ENCODE measurements at regions not wholly inside any gene's neighbourhood (a gene's known extent, or its start where the extent isn't known, plus 50 kb on each side); places are given as distances from the start of the nearest gene placed in this dataset.

DNA sequence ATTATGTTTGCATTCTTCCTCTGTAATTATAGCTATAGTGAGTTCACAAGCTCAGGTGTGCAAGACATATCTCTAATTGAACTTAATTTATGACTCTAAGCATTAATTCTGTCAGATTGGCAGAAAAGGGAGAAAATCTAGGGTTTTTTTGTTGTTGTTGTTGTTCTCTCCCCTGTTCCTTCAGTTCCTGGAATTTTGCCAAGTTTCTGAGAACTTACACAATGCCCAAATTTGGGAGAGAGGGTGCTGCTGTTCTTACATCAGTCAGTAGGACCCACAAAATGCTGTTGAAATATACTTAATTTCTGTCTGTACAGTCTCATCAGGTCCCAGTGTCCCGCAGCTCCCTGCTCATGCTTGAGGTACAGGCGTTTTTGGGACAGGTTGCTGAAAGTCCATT lies 221.8 kb upstream of the RBMS1 start:
- H3K27ac ChIP-seq (ENCODE audit: low read depth in 1 of 2, low read length in 1 of 2), result no peak overlapping the region
- no peak overlapping the region for H3K9ac ChIP-seq (ENCODE audit: insufficient read depth in 1 of 2, low read length in 2 of 2)
- TF ChIP-seq, protein P1, sequence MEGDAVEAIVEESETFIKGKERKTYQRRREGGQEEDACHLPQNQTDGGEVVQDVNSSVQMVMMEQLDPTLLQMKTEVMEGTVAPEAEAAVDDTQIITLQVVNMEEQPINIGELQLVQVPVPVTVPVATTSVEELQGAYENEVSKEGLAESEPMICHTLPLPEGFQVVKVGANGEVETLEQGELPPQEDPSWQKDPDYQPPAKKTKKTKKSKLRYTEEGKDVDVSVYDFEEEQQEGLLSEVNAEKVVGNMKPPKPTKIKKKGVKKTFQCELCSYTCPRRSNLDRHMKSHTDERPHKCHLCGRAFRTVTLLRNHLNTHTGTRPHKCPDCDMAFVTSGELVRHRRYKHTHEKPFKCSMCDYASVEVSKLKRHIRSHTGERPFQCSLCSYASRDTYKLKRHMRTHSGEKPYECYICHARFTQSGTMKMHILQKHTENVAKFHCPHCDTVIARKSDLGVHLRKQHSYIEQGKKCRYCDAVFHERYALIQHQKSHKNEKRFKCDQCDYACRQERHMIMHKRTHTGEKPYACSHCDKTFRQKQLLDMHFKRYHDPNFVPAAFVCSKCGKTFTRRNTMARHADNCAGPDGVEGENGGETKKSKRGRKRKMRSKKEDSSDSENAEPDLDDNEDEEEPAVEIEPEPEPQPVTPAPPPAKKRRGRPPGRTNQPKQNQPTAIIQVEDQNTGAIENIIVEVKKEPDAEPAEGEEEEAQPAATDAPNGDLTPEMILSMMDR (IDR thresholded peaks at IDR 0.05; ENCODE audit: control extremely low read depth, extremely low read depth), result no peak
- peaks cover 0 to 3% (median 0%) of the 10 kb centered on the region in 4 donors for H3K36me3 ChIP-seq (ENCODE audit: control insufficient read depth in 4 of 4, insufficient read depth in 4 of 4, low read length in 4 of 4)
- H3K4me3 ChIP-seq, result no peak overlapping the region
- ATAC-seq (ENCODE audit: insufficient read depth, low FRiP score), result no peak
- WGBS, 2 donors, result 94 to 98% methylated on average over 2 of the region's 2 CpGs
- H3K4me1 ChIP-seq (ENCODE audit: control insufficient read depth in 5 of 5, insufficient read depth in 5 of 5, low read length in 5 of 5), result peaks cover 0 to 3% (median 0%) of the 10 kb centered on the region in 5 donors
- peak in 2 of 3 donors; percentile 45 to 56 for DNase-seq
- H3K27me3 ChIP-seq (ENCODE audit: control insufficient read depth in 3 of 3, insufficient read depth in 3 of 3, low read length in 2 of 3), result no peaks in the 10 kb centered on the region
- no peaks in the 10 kb centered on the region for H3K9me3 ChIP-seq (ENCODE audit: control insufficient read depth in 4 of 4, insufficient read depth in 3 of 4, low read length in 3 of 4)

DNA sequence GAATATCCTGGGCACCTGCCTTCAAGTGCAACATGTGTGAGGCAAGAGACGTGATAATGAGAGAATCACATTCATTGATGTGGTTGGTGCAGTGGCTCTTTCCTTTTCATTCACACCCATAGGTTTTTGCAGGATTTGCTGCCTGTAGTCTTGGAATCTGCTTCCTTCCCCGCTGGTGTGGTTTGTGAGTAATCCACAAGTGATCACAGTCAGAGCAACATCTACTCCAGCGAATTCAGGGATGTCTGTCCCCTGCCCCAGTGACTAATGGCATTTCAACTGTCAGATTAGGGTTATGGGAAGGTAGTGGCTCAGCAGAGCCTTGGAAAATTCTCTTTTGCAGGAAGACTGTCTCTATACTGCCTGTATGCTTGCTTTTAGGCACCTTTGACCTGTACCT lies 225.5 kb upstream of the RBMS1 start:
- no peak overlapping the region for H3K4me3 ChIP-seq
- ATAC-seq (ENCODE audit: insufficient read depth, low FRiP score) (no peak), DNase-seq (no peak)
- no peak overlapping the region for H3K9ac ChIP-seq (ENCODE audit: insufficient read depth in 1 of 2, low read length in 2 of 2)
- 79 to 88% methylated on average over 3 of the region's 3 CpGs for WGBS, 2 donors
- TF ChIP-seq, protein P1 (IDR thresholded peaks at IDR 0.05; ENCODE audit: control extremely low read depth, extremely low read depth), result no peak
- no peak overlapping the region for H3K27ac ChIP-seq (ENCODE audit: low read depth in 1 of 2, low read length in 1 of 2)
- peaks cover 0 to 3% (median 0%) of the 10 kb centered on the region in 4 donors for H3K36me3 ChIP-seq (ENCODE audit: control insufficient read depth in 4 of 4, insufficient read depth in 4 of 4, low read length in 4 of 4)
- H3K9me3 ChIP-seq (ENCODE audit: control insufficient read depth in 4 of 4, insufficient read depth in 3 of 4, low read length in 3 of 4), result no peaks in the 10 kb centered on the region
- H3K27me3 ChIP-seq (ENCODE audit: control insufficient read depth in 3 of 3, insufficient read depth in 3 of 3, low read length in 2 of 3), result no peaks in the 10 kb centered on the region
- H3K4me1 ChIP-seq (ENCODE audit: control insufficient read depth in 5 of 5, insufficient read depth in 5 of 5, low read length in 5 of 5), result peaks cover 0 to 3% (median 0%) of the 10 kb centered on the region in 5 donors

DNA sequence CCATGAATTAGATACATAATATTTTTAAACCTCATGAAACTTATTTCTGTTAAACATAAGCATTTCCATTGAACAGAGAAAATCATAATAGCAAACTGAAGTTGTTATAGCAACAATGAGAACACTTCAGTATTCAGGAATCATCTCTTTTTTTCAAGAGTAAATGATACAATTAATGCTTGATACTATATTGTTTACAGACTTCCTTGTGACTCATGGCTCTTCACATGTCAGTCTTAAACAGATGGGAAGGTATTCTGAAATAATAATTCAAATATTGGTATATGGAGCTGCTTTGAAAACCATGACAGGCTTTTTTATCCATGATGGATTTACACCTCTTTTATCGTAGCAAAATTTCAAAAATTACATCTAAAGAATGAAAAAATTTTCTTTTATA lies 226.5 kb upstream of the RBMS1 start:
- no peak for DNase-seq
- peaks cover 0 to 3% (median 0%) of the 10 kb centered on the region in 5 donors for H3K4me1 ChIP-seq (ENCODE audit: control insufficient read depth in 5 of 5, insufficient read depth in 5 of 5, low read length in 5 of 5)
- no peak overlapping the region for H3K27ac ChIP-seq (ENCODE audit: low read depth in 1 of 2, low read length in 1 of 2)
- TF ChIP-seq, protein P1 (IDR thresholded peaks at IDR 0.05; ENCODE audit: control extremely low read depth, extremely low read depth), result no peak
- ATAC-seq (ENCODE audit: insufficient read depth, low FRiP score), result no peak
- H3K9ac ChIP-seq (ENCODE audit: insufficient read depth in 1 of 2, low read length in 2 of 2), result no peak overlapping the region
- no peaks in the 10 kb centered on the region for H3K27me3 ChIP-seq (ENCODE audit: control insufficient read depth in 3 of 3, insufficient read depth in 3 of 3, low read length in 2 of 3)
- 90 to 92% methylated on average over 1 of the region's 1 CpG for WGBS, 2 donors
- no peak overlapping the region for H3K4me3 ChIP-seq
- no peaks in the 10 kb centered on the region for H3K36me3 ChIP-seq (ENCODE audit: control insufficient read depth in 4 of 4, insufficient read depth in 4 of 4, low read length in 4 of 4)
- H3K9me3 ChIP-seq (ENCODE audit: control insufficient read depth in 4 of 4, insufficient read depth in 3 of 4, low read length in 3 of 4), result no peaks in the 10 kb centered on the region
